ENCODE measurements at regions not wholly inside any gene's neighbourhood (a gene's known extent, or its start where the extent isn't known, plus 50 kb on each side); places are given as distances from the start of the nearest gene placed in this dataset.

GRCh38 chr6:22467645-22468044 is 101.7 kb upstream of the HDGFL1 start:
- TF ChIP-seq CTCF (IDR thresholded peaks at IDR 0.05), result no peak
- TF ChIP-seq POLR2A (IDR thresholded peaks at IDR 0.05), result no peak
- no peak for TF ChIP-seq EP300 (IDR thresholded peaks at IDR 0.05)
- TF ChIP-seq POLR2AphosphoS5 (IDR thresholded peaks at IDR 0.05), result no peak

Measured in sigmoid colon (tissue), 4 donors.